Neuronal stem cell (in vitro differentiated cells): ENCODE measurements at regions not wholly inside any gene's neighbourhood (a gene's known extent, or its start where the extent isn't known, plus 50 kb on each side); places are given as distances from the start of the nearest gene placed in this dataset.
A peak's percentile ranks its signal among the peaks of the same experiment; 100 is the strongest.

Source experiments
- DNase-seq: peaks from one replicate; pipeline ENCODE4 v3.0.0-alpha.2; 2013; ENCODE audit warnings: low spot score
- H2AFZ ChIP-seq: one replicate; pipeline ENCODE4 v1.6.1; 2013; ENCODE audit warnings: mild to moderate bottlenecking, low read length, inconsistent platforms
- H2AK5ac ChIP-seq: 2 replicates; pipeline ENCODE4 v1.6.1; 2013; ENCODE audit warnings: low read depth, mild to moderate bottlenecking, inconsistent platforms, low read length, moderate library complexity, mixed read lengths
- H2BK120ac ChIP-seq: 2 replicates; pipeline ENCODE4 v1.6.1; 2013; ENCODE audit warnings: low read depth, mild to moderate bottlenecking, inconsistent platforms, low read length, moderate library complexity, mixed read lengths
- H2BK12ac ChIP-seq: one replicate; pipeline ENCODE4 v1.6.1; 2013; ENCODE audit warnings: low read length, inconsistent platforms
- H2BK15ac ChIP-seq: 2 replicates; pipeline ENCODE4 v1.6.1; 2013; ENCODE audit warnings: mild to moderate bottlenecking, low read length, inconsistent platforms, mixed read lengths
- H2BK5ac ChIP-seq: one replicate; pipeline ENCODE4 v1.6.1; 2013; ENCODE audit warnings: inconsistent platforms, mild to moderate bottlenecking, low read length, moderate library complexity
- H3K14ac ChIP-seq: one replicate; pipeline ENCODE4 v1.6.1; 2013; ENCODE audit warnings: low read length, inconsistent platforms
- H3K18ac ChIP-seq: 2 replicates; pipeline ENCODE4 v1.6.1; 2013; ENCODE audit warnings: low read length, inconsistent platforms
- H3K23ac ChIP-seq: 2 replicates; pipeline ENCODE4 v1.6.1; 2013; ENCODE audit warnings: low read depth, mild to moderate bottlenecking, mixed read lengths, low read length, inconsistent platforms; ENCODE audit not compliant: poor library complexity
- H3K27ac ChIP-seq: replicated peaks from 3 replicates; pipeline ENCODE4 v1.5.1; 2013; ENCODE audit warnings: low read length, inconsistent platforms
- H3K27me3 ChIP-seq, 3 experiments: 2 replicates each; pipeline ENCODE4 v1.6.1; 2013; ENCODE audit warnings: low read length in 3 of 3, mild to moderate bottlenecking in 2 of 3, inconsistent platforms in 1 of 3, low read depth in 1 of 3, mixed read lengths in 1 of 3, moderate library complexity in 1 of 3; ENCODE audit not compliant: control insufficient read depth in 3 of 3, insufficient read depth in 3 of 3
- H3K36me3 ChIP-seq, 2 donors: replicated peaks in 1 of 2; 2 replicates each; pipeline ENCODE4 v1.6.1; 2013; ENCODE audit warnings: low read length in 2 of 2; ENCODE audit not compliant: control insufficient read depth in 2 of 2, insufficient read depth in 2 of 2
- H3K4ac ChIP-seq: 2 replicates; pipeline ENCODE4 v1.6.1; 2013; ENCODE audit warnings: inconsistent platforms, mild to moderate bottlenecking, low read length, moderate library complexity
- H3K4me1 ChIP-seq, 2 donors: 1 replicate in 1 of 2; 2 replicates in 1 of 2; pipeline ENCODE4 v1.6.1; 2013; ENCODE audit warnings: low read length in 2 of 2, low read depth in 1 of 2; ENCODE audit not compliant: control insufficient read depth in 2 of 2, insufficient read depth in 1 of 2
- H3K4me2 ChIP-seq: one replicate; pipeline ENCODE4 v1.6.1; 2013; ENCODE audit warnings: mild to moderate bottlenecking, low read length, inconsistent platforms; ENCODE audit not compliant: insufficient read depth, poor library complexity, severe bottlenecking
- H3K4me3 ChIP-seq, 2 donors: 2 replicates each; pipeline ENCODE4 v1.5.1; 2013; ENCODE audit warnings: low read length in 2 of 2, mild to moderate bottlenecking in 2 of 2, inconsistent platforms in 1 of 2, moderate library complexity in 1 of 2
- H3K79me1 ChIP-seq: one replicate; pipeline ENCODE4 v1.6.1; 2013; ENCODE audit warnings: low read depth, mild to moderate bottlenecking, inconsistent platforms, low read length, moderate library complexity
- H3K9ac ChIP-seq: one replicate; pipeline ENCODE4 v1.6.1; 2013; ENCODE audit warnings: mild to moderate bottlenecking, low read depth, low read length, inconsistent platforms; ENCODE audit not compliant: poor library complexity
- H3K9me3 ChIP-seq, 2 donors: replicated peaks in 1 of 2; 2 replicates each; pipeline versions ENCODE3 to v1.6.1; 2013; ENCODE audit warnings: low read length in 2 of 2, mild to moderate bottlenecking in 2 of 2, inconsistent platforms in 1 of 2, low read depth in 1 of 2, mixed read lengths in 1 of 2, moderate library complexity in 1 of 2; ENCODE audit not compliant: control insufficient read depth in 2 of 2, insufficient read depth in 1 of 2
- H4K8ac ChIP-seq: one replicate; pipeline ENCODE4 v1.6.1; 2013; ENCODE audit warnings: low read depth, mild to moderate bottlenecking, inconsistent platforms, low read length, moderate library complexity
- H4K91ac ChIP-seq: one replicate; pipeline ENCODE4 v1.6.1; 2013; ENCODE audit warnings: low read length, low read depth, mild to moderate bottlenecking, inconsistent platforms; ENCODE audit not compliant: poor library complexity
- WGBS, 2 donors: extraction: QIAGEN DNeasy Blood & Tissue Kit; methylation state at CpG; one replicate each; pipeline ENCODE4 v1.1.7; 2013; ENCODE audit warnings: missing lambda C conversion rate in 2 of 2, mixed read lengths in 1 of 2; ENCODE audit not compliant: insufficient read length in 2 of 2, insufficient replicate concordance in 1 of 2; ENCODE audit errors: extremely low coverage in 2 of 2; 5-methylcytosine and 5-hydroxymethylcytosine counted together

DNA sequence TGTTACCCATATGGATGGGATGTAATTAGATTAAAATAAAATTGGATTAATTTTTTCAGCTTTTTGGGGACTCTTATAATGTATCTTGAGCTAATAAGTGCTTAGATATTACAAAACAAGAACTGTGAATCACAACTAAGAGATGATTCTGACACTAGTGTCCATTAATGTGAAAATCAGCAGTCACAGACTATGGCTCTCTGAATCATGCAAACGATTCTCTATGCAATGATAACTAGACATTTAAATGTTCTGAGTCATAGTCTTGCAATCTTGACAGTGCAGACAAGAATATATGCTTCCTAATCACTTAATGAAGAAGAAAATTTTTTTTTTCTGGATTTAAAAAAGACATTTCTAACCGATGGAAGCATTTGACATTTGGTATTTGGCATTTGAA, 82.2 kb upstream of the OPRM1 start:
- H2AFZ ChIP-seq, result no peak overlapping the region
- H3K9ac ChIP-seq, result no peak overlapping the region
- H2BK12ac ChIP-seq, result no peak overlapping the region
- no peak overlapping the region for H2BK120ac ChIP-seq
- H2AK5ac ChIP-seq, result no peak overlapping the region
- H3K23ac ChIP-seq, result no peak overlapping the region
- no peak overlapping the region for H3K4ac ChIP-seq
- no peak for DNase-seq
- H4K8ac ChIP-seq, result no peak overlapping the region
- H4K91ac ChIP-seq, result no peak overlapping the region
- H3K9me3 ChIP-seq, result no peaks in the 10 kb centered on the region
- H2BK5ac ChIP-seq, result no peak overlapping the region
- no peak overlapping the region for H3K27ac ChIP-seq
- no peaks in the 10 kb centered on the region for H3K27me3 ChIP-seq
- no peaks in the 10 kb centered on the region for H3K79me1 ChIP-seq
- no peak overlapping the region for H3K4me3 ChIP-seq
- no peak overlapping the region for H3K4me2 ChIP-seq
- no CpG with 5 or more reads among the region's 2 CpGs for WGBS, 2 donors
- H3K36me3 ChIP-seq, result no peaks in the 10 kb centered on the region
- no peak overlapping the region for H3K18ac ChIP-seq
- no peak overlapping the region for H3K14ac ChIP-seq
- H2BK15ac ChIP-seq, result no peak overlapping the region
- no peaks in the 10 kb centered on the region for H3K4me1 ChIP-seq

DNA sequence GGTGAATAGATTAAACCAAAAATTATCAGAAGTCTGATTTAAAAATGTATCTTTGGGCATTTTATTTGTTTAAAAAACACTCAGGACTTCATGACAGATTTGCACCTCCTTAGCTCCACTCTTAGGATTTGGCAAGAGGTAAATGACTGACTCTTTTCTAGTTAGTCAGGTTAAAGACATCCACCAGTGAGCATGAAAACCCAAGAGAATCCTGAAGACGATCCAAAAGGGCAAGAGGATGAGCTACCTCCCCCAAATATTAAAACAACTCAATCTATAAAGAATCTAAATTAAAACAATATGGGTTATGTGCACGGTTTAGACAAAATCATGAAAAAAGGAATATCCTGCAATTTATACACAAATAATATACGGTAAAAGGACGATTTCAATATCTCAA, 89.4 kb upstream of the OPRM1 start:
- Histone ChIP-seq H3K18ac (no peak overlapping the region), H3K23ac (no peak overlapping the region), H2BK120ac (no peak overlapping the region), H3K9ac (no peak overlapping the region), H3K79me1 (no peaks in the 10 kb centered on the region), H3K14ac (no peak overlapping the region), H2AFZ (no peak overlapping the region), H3K36me3 (no peaks in the 10 kb centered on the region), H2BK5ac (no peak overlapping the region), H3K4ac (no peak overlapping the region), H2BK15ac (no peak overlapping the region), H3K27ac (no peak overlapping the region), H3K4me1 (no peaks in the 10 kb centered on the region), H3K4me2 (no peak overlapping the region), H2AK5ac (no peak overlapping the region), H3K4me3 (no peak overlapping the region), H4K8ac (no peak overlapping the region), H2BK12ac (no peak overlapping the region), H4K91ac (no peak overlapping the region), H3K27me3 (no peaks in the 10 kb centered on the region), H3K9me3 (no peaks in the 10 kb centered on the region)
- 100% methylated on average over 1 of the region's 4 CpGs; no CpG with 5 or more reads in 1 of the 2 donors for WGBS, 2 donors
- DNase-seq, result no peak

DNA sequence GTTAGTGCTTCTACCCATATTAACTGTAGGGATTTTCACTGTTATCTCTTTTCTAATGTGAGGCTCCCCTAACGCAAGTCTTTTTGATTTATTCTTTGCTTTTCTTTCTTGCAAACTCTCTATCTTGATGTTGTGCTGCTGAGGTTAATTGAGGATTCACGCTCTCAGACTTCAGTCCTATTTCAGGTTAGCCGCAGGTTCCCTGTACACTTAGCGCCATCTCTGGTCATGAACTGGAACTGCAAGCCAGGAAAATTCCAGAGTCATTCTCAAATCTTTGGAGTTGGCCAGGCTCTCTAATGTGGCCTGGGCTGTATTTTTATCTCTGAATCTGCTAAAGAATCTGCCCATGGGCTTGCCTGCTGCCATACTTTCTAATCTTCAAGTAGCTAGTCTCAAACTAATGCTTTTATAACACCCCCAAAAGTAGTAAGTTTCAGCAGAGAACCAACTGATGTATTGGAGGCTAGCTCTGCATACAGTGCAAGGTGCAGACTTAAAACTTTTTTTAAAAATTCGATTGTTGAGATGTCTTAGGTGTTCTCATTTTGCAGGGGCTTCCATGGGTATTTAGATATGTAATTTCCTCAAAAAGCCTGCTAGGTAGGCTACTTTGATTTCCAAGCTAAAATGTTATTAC, 91.1 kb upstream of the OPRM1 start:
- Histone ChIP-seq H3K9ac (no peak overlapping the region), H3K4me3 (no peak overlapping the region), H3K9me3 (no peaks in the 10 kb centered on the region), H2BK120ac (no peak overlapping the region), H3K23ac (no peak overlapping the region), H2AK5ac (no peak overlapping the region), H3K79me1 (no peaks in the 10 kb centered on the region), H3K4me1 (no peaks in the 10 kb centered on the region), H3K4me2 (no peak overlapping the region), H3K27me3 (no peaks in the 10 kb centered on the region), H3K4ac (no peak overlapping the region), H3K27ac (no peak overlapping the region), H2AFZ (no peak overlapping the region), H4K8ac (no peak overlapping the region), H3K14ac (no peak overlapping the region), H4K91ac (no peak overlapping the region), H2BK15ac (no peak overlapping the region), H3K36me3 (no peaks in the 10 kb centered on the region), H2BK12ac (no peak overlapping the region), H3K18ac (no peak overlapping the region), H2BK5ac (no peak overlapping the region)
- DNase-seq, result peak; percentile 46
- WGBS, 2 donors, result no CpG with 5 or more reads among the region's 5 CpGs

DNA sequence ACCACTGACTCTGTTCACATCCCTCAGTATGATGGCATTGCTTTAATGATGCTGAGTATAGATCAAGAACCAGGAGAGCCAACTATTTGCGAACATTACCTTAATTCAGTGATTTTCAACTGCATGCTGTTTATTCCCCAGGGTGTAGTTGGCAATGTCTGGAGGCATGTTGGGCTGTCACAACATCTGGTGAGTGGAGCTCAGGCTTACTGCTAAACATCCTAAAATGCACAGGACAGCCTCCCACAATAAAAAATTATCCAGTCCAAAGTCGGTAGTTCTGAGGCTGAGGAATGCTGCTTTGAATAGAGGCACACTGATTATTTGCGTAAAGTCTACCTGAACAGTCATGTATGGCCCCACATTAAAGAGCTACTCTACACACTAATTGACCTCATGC, 94.8 kb upstream of the OPRM1 start:
- H3K79me1 ChIP-seq, result no peaks in the 10 kb centered on the region
- H3K4ac ChIP-seq, result no peak overlapping the region
- no peaks in the 10 kb centered on the region for H3K36me3 ChIP-seq
- no peak overlapping the region for H3K14ac ChIP-seq
- no peak overlapping the region for H3K4me3 ChIP-seq
- H2BK15ac ChIP-seq, result no peak overlapping the region
- WGBS, 2 donors, result no CpG with 5 or more reads among the region's 3 CpGs
- H4K91ac ChIP-seq, result no peak overlapping the region
- H2AFZ ChIP-seq, result no peak overlapping the region
- H2AK5ac ChIP-seq, result no peak overlapping the region
- H3K9ac ChIP-seq, result no peak overlapping the region
- H4K8ac ChIP-seq, result no peak overlapping the region
- H3K18ac ChIP-seq, result no peak overlapping the region
- H3K4me2 ChIP-seq, result no peak overlapping the region
- no peak overlapping the region for H2BK120ac ChIP-seq
- H2BK12ac ChIP-seq, result no peak overlapping the region
- no peaks in the 10 kb centered on the region for H3K4me1 ChIP-seq
- no peak overlapping the region for H2BK5ac ChIP-seq
- DNase-seq, result no peak
- no peaks in the 10 kb centered on the region for H3K27me3 ChIP-seq
- no peak overlapping the region for H3K27ac ChIP-seq
- H3K9me3 ChIP-seq, result no peaks in the 10 kb centered on the region
- H3K23ac ChIP-seq, result no peak overlapping the region
